PFSK-1 (cell line): ENCODE measurements at regions not wholly inside any gene's neighbourhood (a gene's known extent, or its start where the extent isn't known, plus 50 kb on each side); places are given as distances from the start of the nearest gene placed in this dataset.

Source experiments
- FOXP2 ChIP-seq: optimal IDR thresholded peaks from 2 replicates; pipeline ENCODE3; 2011; ENCODE audit warnings: borderline replicate concordance, control low read depth, inconsistent platforms; ENCODE audit not compliant: insufficient read depth; ENCODE audit errors: extremely low read length, extremely low read depth
- POLR2AphosphoS5 ChIP-seq: IDR thresholded peaks from 2 replicates; pipeline ENCODE4 v1.6.1; 2012; ENCODE audit warnings: low read depth, mild to moderate bottlenecking, control low read depth, low read length, moderate library complexity
- SIN3A ChIP-seq: IDR thresholded peaks from 2 replicates; pipeline ENCODE4 v1.6.1; 2012; ENCODE audit warnings: mild to moderate bottlenecking, low read length, moderate library complexity, borderline replicate concordance; ENCODE audit not compliant: insufficient read depth
- TAF1 ChIP-seq: IDR thresholded peaks from 2 replicates; pipeline ENCODE4 v1.6.1; 2012; ENCODE audit warnings: low read length, control low read depth, borderline replicate concordance; ENCODE audit not compliant: insufficient read depth
- TF ChIP-seq, protein P1 (sequence below), 2 experiments: IDR thresholded peaks; 2 replicates each; pipeline versions ENCODE4 v1.6.1 to v1.8.0; 2011 to 2012; ENCODE audit warnings: low read depth in 2 of 2, low read length in 2 of 2, control low read depth in 1 of 2, inconsistent platforms in 1 of 2, mild to moderate bottlenecking in 1 of 2, moderate library complexity in 1 of 2; ENCODE audit not compliant: insufficient read depth in 1 of 2

DNA sequence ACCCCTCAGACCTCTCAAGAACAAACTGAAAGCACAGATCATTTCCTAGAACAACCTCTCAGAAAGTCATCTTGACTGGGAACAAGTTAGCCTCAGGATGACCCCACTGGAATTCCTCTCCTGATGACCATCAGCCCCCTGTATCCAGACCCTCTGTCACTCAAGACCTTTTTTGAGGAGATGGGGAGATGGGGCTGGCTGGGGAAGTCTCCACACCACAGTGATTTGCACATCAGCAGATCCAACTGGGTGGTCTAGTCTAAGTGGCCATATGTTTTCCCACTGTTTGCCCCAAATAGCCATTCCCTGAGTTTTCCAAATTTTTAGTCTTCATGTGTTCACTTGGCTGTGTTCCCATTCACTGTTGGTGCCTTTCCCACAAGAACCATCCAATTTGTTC is 452.4 kb upstream of the NPVF start:
- TF ChIP-seq FOXP2 (no peak), POLR2AphosphoS5 (no peak), SIN3A (no peak), TAF1 (no peak)
- TF ChIP-seq, protein P1, sequence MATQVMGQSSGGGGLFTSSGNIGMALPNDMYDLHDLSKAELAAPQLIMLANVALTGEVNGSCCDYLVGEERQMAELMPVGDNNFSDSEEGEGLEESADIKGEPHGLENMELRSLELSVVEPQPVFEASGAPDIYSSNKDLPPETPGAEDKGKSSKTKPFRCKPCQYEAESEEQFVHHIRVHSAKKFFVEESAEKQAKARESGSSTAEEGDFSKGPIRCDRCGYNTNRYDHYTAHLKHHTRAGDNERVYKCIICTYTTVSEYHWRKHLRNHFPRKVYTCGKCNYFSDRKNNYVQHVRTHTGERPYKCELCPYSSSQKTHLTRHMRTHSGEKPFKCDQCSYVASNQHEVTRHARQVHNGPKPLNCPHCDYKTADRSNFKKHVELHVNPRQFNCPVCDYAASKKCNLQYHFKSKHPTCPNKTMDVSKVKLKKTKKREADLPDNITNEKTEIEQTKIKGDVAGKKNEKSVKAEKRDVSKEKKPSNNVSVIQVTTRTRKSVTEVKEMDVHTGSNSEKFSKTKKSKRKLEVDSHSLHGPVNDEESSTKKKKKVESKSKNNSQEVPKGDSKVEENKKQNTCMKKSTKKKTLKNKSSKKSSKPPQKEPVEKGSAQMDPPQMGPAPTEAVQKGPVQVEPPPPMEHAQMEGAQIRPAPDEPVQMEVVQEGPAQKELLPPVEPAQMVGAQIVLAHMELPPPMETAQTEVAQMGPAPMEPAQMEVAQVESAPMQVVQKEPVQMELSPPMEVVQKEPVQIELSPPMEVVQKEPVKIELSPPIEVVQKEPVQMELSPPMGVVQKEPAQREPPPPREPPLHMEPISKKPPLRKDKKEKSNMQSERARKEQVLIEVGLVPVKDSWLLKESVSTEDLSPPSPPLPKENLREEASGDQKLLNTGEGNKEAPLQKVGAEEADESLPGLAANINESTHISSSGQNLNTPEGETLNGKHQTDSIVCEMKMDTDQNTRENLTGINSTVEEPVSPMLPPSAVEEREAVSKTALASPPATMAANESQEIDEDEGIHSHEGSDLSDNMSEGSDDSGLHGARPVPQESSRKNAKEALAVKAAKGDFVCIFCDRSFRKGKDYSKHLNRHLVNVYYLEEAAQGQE (IDR thresholded peaks at IDR 0.05; ENCODE audit: insufficient read depth in 1 of 2, low read depth in 2 of 2, low read length in 2 of 2), result no peak

DNA sequence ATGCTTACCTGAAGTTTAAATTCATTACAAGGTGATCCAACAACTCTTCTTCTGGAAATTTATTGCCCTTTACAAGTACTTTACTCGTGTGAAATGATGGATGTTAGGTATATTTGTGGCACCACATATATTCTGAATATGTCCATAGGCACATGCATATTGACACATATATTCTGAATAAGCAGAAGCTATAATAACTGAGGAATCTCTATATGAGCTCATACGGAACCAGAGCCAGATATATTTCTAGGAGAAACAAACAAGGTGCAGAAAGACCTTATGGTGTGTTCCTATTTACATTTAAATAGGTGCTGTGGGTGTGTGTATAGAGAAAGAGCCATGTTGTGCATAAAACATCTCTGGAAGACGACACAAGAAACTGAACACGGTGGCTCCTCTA is 456.1 kb upstream of the NPVF start:
- TF ChIP-seq SIN3A (no peak), TAF1 (no peak), FOXP2 (no peak), POLR2AphosphoS5 (no peak)
- TF ChIP-seq, protein P1 (IDR thresholded peaks at IDR 0.05; ENCODE audit: insufficient read depth in 1 of 2, low read depth in 2 of 2, low read length in 2 of 2), result no peak

DNA sequence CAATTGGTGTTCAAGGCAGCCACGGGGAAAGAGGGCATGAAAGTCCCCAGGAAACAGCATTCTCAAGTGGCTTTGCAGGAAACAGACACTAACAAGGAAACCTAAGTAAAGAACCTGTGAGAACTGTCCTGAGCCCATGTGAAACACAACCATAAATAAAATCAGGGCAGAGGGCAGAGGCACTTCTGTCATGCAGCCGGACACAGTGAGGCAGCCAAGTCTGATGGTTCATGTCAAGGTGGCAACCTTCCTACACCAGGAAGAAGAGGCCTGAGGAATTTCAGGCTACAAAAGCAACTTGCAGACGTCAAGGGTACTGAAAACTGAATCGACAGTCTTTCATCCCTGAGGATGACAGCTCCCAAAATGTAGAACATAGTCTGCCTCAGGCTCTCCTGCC is 458.2 kb upstream of the NPVF start:
- no peak for TF ChIP-seq POLR2AphosphoS5
- TF ChIP-seq, protein P1 (IDR thresholded peaks at IDR 0.05; ENCODE audit: insufficient read depth in 1 of 2, low read depth in 2 of 2, low read length in 2 of 2), result no peak
- no peak for TF ChIP-seq TAF1
- no peak for TF ChIP-seq SIN3A
- no peak for TF ChIP-seq FOXP2

DNA sequence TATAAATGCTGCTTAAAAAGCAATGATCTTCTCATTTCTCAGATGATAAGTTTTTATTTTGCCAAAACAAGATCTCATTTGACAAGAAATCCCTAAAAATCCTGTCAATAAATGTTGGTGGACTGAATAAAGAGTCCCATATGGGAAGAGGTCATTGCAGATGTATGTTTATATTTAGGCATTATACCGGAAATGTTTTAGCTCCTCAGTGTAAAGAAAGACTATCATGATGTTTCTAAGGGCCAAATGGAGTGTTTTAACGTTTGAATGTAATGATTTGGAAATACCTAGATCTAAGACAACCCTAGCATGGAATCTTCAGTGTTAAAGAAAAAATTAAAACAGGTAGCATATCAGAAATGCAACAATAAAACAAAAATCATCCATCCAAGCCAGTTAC is 457.8 kb upstream of the NFE2L3 start:
- TF ChIP-seq SIN3A, result no peak
- TF ChIP-seq TAF1, result no peak
- TF ChIP-seq POLR2AphosphoS5, result no peak
- TF ChIP-seq, protein P1 (IDR thresholded peaks at IDR 0.05; ENCODE audit: insufficient read depth in 1 of 2, low read depth in 2 of 2, low read length in 2 of 2), result no peak
- TF ChIP-seq FOXP2, result no peak

DNA sequence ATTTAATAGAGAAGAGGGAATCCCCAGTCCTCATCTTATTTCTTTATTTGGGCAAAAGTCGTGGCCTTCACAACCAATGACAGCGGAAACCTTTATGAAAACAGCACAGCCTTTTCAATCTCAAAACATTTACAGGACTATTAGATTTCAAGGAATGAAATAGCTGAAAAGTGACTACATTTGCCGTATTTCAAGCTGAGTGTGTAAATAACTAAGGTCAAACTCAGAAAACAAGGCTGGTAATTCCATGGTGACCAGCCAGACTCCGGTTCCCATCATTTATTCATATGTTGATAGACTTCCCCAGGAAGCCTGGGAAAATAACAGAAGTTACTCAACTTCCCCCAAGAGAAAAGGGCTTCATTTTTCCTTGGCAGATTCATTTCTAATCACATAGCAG is 457.3 kb upstream of the NFE2L3 start:
- TF ChIP-seq FOXP2 (no peak), SIN3A (no peak), POLR2AphosphoS5 (no peak), TAF1 (no peak)
- TF ChIP-seq, protein P1 (IDR thresholded peaks at IDR 0.05; ENCODE audit: insufficient read depth in 1 of 2, low read depth in 2 of 2, low read length in 2 of 2), result no peak
